Right cardiac atrium (tissue), 5 donors: ENCODE measurements at regions not wholly inside any gene's neighbourhood (a gene's known extent, or its start where the extent isn't known, plus 50 kb on each side); places are given as distances from the start of the nearest gene placed in this dataset.
A peak's percentile ranks its signal among the peaks of the same experiment; 100 is the strongest.

Experiments used
- ATAC-seq, 2 donors: fragments of 200-7000 bp; cut with Tn5 transposase; one replicate each; pipeline versions ENCODE4 v1.8.0 to v1.9.1; 2020; ENCODE audit warnings: moderate library complexity in 2 of 2, mild to moderate bottlenecking in 1 of 2
- DNase-seq, 3 donors: peaks; one replicate each; pipeline ENCODE4 v3.0.0-alpha.2; 2020
- H3K27ac ChIP-seq: one replicate; pipeline ENCODE4 v1.5.1; 2013; ENCODE audit warnings: mild to moderate bottlenecking, low read length, control low read depth, moderate library complexity
- H3K27me3 ChIP-seq: one replicate; pipeline ENCODE4 v1.6.1; 2013; ENCODE audit not compliant: control insufficient read depth, insufficient read depth
- H3K4me1 ChIP-seq: one replicate; pipeline ENCODE4 v1.6.1; 2013; ENCODE audit warnings: low read length; ENCODE audit not compliant: control insufficient read depth, insufficient read depth
- H3K4me3 ChIP-seq: one replicate; pipeline ENCODE4 v1.5.1; 2013; ENCODE audit warnings: low read length, control low read depth
- H3K9me3 ChIP-seq: one replicate; pipeline ENCODE4 v1.6.1; 2013; ENCODE audit warnings: low read length; ENCODE audit not compliant: control insufficient read depth
- WGBS: extraction: QIAGEN DNeasy Blood & Tissue Kit; methylation state at CpG from one replicate; pipeline ENCODE4 v1.1.7; 2013; 5-methylcytosine and 5-hydroxymethylcytosine counted together
- intact Hi-C, 4 donors: fragments of 100-400 bp; cut with DNase I; formaldehyde crosslinking; loops; one replicate each; pipeline versions ENCODE4 v1.11.0 to v1.14.0; 2022 to 2023
- donor health status: healthy with polysubstance abuse.
- donor health status: DM: no; HTN: yes; CAD: no.
- donor health status: DM: no; HTN: no; CAD: no.
- donor health status: DM: no; HTN: yes; CAD: no; lungs with severe emphysema.
- donor health status: DM: yes; HTN: yes; CAD: no.

- no peaks in the 10 kb centered on the region for H3K27me3 ChIP-seq
- no peak overlapping the region for H3K27ac ChIP-seq
- DNase-seq = no peak
- 98% methylated on average over 2 of the region's 2 CpGs for WGBS
- H3K4me3 ChIP-seq = no peak overlapping the region
- intact Hi-C loops = no loop called here
- no peak for ATAC-seq
- H3K4me1 ChIP-seq = peaks cover 1% of the 10 kb centered on the region
- H3K9me3 ChIP-seq = no peaks in the 10 kb centered on the region
Observed at GRCh38 chr3:31147550-31147949, 253.1 kb upstream of the GADL1 start.

GRCh38 chr3:31157047-31157694, 262.7 kb upstream of the GADL1 start:
- ATAC-seq = no peak
- Histone ChIP-seq H3K27ac (no peak overlapping the region), H3K4me3 (no peak overlapping the region), H3K27me3 (no peaks in the 10 kb centered on the region), H3K9me3 (no peaks in the 10 kb centered on the region), H3K4me1 (no peaks in the 10 kb centered on the region)
- intact Hi-C loops = no loop called here
- DNase-seq = no peak
- 88% methylated on average over 8 of the region's 8 CpGs for WGBS

- intact Hi-C loops = no loop called here
- Histone ChIP-seq H3K4me1 (no peaks in the 10 kb centered on the region), H3K9me3 (no peaks in the 10 kb centered on the region), H3K4me3 (no peak overlapping the region), H3K27me3 (no peaks in the 10 kb centered on the region), H3K27ac (no peak overlapping the region)
- DNase-seq (no peak), ATAC-seq (no peak)
- WGBS = 88% methylated on average over 3 of the region's 3 CpGs
Observed at GRCh38 chr3:31157893-31158620, 263.6 kb upstream of the GADL1 start.

GRCh38 chr3:31159331-31160039, 265.0 kb upstream of the GADL1 start:
- H3K4me3 ChIP-seq = no peak overlapping the region
- intact Hi-C loops = no loop called here
- no peak overlapping the region for H3K27ac ChIP-seq
- ATAC-seq = no peak
- no peaks in the 10 kb centered on the region for H3K27me3 ChIP-seq
- DNase-seq = no peak
- H3K9me3 ChIP-seq = no peaks in the 10 kb centered on the region
- H3K4me1 ChIP-seq = no peaks in the 10 kb centered on the region
- 93% methylated on average over 4 of the region's 4 CpGs for WGBS

- H3K4me3 ChIP-seq = no peak overlapping the region
- no peaks in the 10 kb centered on the region for H3K4me1 ChIP-seq
- ATAC-seq (no peak), DNase-seq (no peak)
- H3K27ac ChIP-seq = no peak overlapping the region
- H3K9me3 ChIP-seq = no peaks in the 10 kb centered on the region
- intact Hi-C loops = no loop called here
- no peaks in the 10 kb centered on the region for H3K27me3 ChIP-seq
Observed at GRCh38 chr3:31161889-31162288, 267.4 kb upstream of the GADL1 start.

GRCh38 chr3:31164381-31164780, 269.9 kb upstream of the GADL1 start:
- 89% methylated on average over 2 of the region's 2 CpGs for WGBS

GRCh38 chr3:31165399-31165860, 271.0 kb upstream of the GADL1 start:
- WGBS = 27% methylated on average over 8 of the region's 8 CpGs
- peak; percentile 91 to 98 for ATAC-seq
- no peak overlapping the region for H3K27ac ChIP-seq
- H3K4me1 ChIP-seq = no peaks in the 10 kb centered on the region
- peak in 1 of 3 donors; percentile 56 for DNase-seq
- H3K27me3 ChIP-seq = no peaks in the 10 kb centered on the region
- no peak overlapping the region for H3K4me3 ChIP-seq
- no peaks in the 10 kb centered on the region for H3K9me3 ChIP-seq
- intact Hi-C loops = no loop called here

More at GRCh38 chr3:31164381-31164780, 269.9 kb upstream of the GADL1 start:
- Histone ChIP-seq H3K27me3 (no peaks in the 10 kb centered on the region), H3K27ac (no peak overlapping the region), H3K4me1 (no peaks in the 10 kb centered on the region), H3K9me3 (no peaks in the 10 kb centered on the region), H3K4me3 (no peak overlapping the region)
- intact Hi-C loops = no loop called here
- DNase-seq = no peak
- no peak for ATAC-seq

- H3K27ac ChIP-seq = no peak overlapping the region
- DNase-seq = peak in 1 of 3 donors; percentile 74
- intact Hi-C loops = no loop called here
- H3K9me3 ChIP-seq = no peaks in the 10 kb centered on the region
- ATAC-seq = no peak
- WGBS = 40% methylated on average over 4 of the region's 4 CpGs
- H3K4me3 ChIP-seq = no peak overlapping the region
- H3K27me3 ChIP-seq = no peaks in the 10 kb centered on the region
- H3K4me1 ChIP-seq = no peaks in the 10 kb centered on the region
Observed at GRCh38 chr3:31166249-31166885, 271.9 kb upstream of the GADL1 start.

- H3K27ac ChIP-seq = no peak overlapping the region
- ATAC-seq (no peak), DNase-seq (no peak)
- no peaks in the 10 kb centered on the region for H3K9me3 ChIP-seq
- intact Hi-C loops = no loop called here
- 94% methylated on average over 3 of the region's 3 CpGs for WGBS
- no peaks in the 10 kb centered on the region for H3K4me1 ChIP-seq
- no peaks in the 10 kb centered on the region for H3K27me3 ChIP-seq
- no peak overlapping the region for H3K4me3 ChIP-seq
Observed at GRCh38 chr3:31167666-31168065, 273.2 kb upstream of the GADL1 start.

GRCh38 chr3:31170932-31171670, 276.6 kb upstream of the GADL1 start:
- peaks cover 2% of the 10 kb centered on the region for H3K4me1 ChIP-seq
- WGBS = 53% methylated on average over 2 of the region's 2 CpGs
- no peak overlapping the region for H3K27ac ChIP-seq
- no peak overlapping the region for H3K4me3 ChIP-seq
- DNase-seq (no peak), ATAC-seq (peak; percentile 31)
- H3K9me3 ChIP-seq = no peaks in the 10 kb centered on the region
- no peaks in the 10 kb centered on the region for H3K27me3 ChIP-seq
- intact Hi-C loops = no loop called here
